ENCODE measurements at regions not wholly inside any gene's neighbourhood (a gene's known extent, or its start where the extent isn't known, plus 50 kb on each side); places are given as distances from the start of the nearest gene placed in this dataset.

DNA sequence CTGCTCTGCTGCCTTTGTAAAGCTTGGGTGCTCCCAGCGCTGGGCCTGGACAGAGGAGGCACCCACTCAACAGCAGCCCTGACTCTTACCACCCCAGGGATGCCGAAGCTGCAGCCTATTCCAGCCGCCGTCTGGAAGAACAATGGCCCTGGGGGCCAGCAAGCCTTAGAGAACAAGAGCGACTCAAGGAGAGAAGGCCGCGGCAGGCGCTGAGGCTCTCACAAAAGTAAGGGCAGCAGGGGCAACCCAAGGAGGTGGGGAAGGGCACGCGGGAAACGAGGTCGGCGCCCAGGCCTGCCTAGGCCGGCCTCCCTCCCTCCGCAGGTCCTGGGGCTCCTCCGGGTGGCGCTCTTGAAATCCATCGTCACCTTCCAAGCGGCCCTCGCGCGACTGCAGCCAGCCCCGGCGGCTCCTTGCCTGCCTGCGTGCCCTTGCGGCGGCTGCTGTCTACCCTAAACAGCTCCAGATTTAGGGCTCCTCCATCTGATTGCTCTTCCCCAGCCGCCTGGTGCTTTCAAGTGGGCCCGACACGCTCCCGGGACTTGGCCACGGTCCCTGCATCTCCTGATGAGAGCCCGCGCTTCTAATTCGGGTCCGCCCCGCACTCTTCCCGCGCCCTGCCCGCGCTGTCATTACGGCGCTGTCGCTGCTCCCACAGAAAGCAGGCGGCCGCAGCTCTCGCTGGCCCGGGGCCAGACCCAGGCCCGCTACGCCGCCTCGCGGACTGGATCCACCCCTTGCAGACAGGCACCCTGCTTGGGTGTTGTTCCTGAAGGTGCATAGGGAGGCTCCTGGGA is 213.3 kb downstream of the SEMA6A start:
- peak; percentile 26 for DNase-seq

DNA sequence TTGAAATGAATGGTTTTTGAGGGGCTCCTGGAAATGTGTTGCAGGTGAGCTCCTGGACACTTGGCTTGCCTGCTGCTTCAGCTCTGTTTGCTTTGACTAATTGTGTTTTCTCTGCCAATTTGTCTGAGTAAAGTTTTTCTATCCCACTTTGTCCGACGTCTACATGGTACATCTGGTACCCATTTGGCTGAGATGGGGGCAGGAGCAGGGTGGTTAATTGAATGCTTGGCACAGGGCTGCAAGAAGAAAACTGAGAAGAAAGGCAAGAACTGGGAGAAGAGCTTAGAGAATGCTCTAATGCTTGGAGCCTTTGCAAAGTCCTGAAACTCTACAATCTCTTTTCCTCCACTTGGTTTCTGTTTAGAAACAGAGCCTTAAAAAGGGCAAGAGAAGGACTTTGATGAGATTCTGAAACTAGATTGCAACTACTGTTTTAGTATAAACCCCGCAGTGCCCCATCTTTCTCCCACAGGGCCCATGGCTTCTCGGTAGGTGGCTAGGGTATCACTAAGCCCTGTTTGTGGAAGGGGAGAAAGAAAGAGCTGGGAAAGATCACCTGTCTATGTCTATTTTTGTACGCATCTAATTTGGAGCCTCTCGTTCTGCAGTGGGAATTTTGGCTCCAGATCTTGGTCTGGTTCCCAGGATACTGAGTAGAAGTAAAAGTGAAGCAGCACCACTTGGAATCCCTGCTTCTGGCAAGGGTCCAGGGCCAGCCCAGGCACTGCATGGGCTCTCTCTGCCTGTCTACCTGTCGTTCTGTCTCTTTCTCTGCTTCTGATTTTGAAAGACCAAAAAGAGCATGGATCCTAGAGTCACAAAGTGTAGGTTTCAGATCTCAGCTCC is 214.4 kb downstream of the SEMA6A start:
- peak; percentile 19 for DNase-seq

DNA sequence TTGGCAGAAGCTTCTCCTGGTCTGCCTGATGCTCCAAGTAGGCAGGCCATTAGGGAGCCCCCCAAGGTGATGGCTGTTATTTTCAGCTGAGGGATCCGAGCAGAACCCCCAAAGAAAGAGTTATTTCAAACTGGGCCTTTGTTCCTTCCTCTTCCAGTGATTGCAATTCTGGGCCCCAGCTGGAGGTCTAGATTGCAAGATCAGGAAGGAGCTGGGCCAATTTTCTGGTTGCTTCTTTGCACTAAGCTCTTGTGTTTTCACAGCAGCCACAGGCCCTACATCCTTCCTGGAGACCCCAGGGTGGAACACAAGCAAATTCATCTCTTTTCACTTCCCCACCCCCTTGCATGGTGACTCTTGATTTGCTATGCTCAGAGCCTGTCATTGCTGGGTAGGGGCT is 215.0 kb downstream of the SEMA6A start:
- DNase-seq, result no peak

DNA sequence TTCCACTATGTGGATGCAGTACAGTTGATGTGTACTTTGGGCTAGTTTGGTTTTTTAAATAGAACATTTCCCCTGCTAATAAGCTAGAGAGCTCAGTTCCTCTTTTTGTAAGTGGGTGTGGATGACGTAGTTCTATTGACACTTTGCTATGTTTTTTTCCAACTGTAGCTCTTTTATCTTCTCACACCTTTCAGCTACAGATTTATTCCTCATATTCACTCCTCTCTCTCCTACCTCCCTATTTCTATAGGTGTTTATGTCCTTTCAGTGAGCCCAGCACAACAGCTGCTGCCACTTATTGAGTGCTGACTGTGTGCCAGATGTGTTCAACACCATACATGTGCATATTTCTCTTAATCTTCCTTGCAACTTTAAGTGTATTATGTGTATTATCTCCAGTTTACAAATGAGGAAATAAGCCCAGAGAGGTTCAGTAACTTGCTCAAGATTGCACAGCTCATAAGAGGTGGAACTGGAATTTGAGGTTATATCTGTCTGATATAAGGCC is 215.7 kb downstream of the SEMA6A start:
- DNase-seq, result no peak

DNA sequence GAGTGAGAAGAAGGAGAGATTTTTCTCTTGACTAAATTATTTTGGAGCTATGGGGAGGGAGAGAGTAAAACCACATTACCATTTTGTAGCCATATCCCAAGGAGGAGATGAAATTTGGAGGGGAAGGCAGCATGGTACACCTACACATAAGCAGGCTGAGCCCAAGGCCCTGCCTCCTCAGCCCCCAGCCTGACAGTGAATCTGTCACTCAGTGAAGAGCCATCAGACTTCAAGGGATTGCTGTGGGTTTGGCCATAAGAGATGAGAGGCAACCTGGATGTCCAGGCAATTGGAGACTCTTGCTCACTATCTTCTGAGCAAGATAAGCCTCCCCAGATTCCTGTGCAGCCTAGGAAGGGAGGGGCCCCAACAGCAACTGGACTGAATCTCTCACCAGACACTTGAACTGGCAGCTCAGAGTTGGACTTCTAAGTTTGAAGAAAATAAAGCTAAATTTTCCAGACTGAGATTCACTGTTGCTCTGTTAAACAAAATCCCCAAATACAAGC is 216.6 kb downstream of the SEMA6A start:
- no peak for DNase-seq

DNA sequence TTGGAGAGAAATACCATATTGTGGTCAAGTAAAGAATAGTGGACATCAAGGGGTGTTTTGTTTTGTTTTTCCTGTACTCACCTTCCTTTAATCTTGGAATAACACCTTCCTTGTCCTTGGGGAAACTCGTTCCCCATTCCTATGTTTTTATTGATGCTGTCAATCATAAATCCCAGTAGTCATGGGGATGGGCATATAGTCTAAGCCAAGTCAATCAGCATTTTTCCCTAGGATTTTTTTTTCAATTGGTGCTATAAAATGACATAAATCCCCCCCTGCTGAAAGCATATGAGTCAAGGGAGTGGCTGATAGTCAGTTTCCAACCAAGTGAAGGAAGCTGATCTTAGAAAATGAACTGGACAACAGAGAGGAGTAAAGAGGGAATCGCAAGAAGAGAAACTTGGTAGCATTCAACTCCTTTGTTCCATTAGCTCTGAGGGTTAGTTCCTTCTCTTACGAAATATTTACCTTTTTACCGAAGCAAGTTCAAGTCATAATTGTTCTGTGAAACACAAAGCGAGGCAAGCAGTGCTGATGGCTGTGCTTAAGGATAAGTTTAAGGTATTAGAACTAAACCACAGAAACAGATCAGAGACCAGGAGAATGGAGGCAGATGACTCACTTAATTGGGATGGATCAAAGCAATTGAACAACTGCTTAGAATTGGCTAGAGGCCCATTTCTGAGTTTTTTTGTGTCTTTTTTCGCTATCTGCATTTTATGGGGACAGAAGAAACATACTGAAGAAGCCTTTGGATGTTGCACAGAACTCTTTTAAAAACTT is 218.6 kb downstream of the SEMA6A start:
- DNase-seq, result no peak

DNA sequence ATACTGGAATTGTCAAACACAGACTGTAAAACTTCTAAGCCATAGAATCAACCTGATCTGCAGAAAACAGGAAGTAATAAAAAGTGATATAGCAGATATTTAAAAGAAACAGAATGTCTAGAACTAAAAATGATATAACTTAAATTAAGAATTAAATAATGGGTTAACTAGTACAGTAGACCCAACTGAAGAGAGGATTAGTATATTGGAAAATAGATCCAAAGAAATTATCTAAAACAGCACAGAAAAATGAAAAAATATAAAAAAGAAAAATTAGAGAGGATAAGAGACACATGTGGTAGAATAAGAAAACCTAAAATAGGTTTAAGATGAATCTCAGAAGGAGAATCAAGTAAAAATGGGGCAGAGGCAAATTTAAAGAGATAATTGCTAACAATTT is 219.9 kb downstream of the SEMA6A start:
- no peak for DNase-seq

DNA sequence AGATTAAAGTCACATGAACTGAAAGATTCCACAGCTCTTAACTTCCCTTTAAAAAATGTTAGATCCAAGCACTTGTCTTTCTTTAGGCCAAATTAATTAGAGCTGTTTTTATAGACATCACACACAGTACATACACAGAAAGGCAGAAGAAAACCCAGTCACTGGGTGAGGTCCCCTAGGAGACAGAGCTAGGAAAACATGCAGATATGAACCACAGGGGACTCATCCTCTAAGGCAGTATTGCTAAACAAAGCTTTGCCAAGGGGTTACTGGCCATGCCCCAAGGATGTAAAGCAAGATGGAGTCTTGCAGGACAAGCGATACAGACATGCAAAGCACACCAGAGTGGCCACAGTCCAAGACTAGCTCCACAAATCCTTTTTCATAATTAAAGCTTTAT is 227.0 kb downstream of the SEMA6A start:
- no peak for DNase-seq

DNA sequence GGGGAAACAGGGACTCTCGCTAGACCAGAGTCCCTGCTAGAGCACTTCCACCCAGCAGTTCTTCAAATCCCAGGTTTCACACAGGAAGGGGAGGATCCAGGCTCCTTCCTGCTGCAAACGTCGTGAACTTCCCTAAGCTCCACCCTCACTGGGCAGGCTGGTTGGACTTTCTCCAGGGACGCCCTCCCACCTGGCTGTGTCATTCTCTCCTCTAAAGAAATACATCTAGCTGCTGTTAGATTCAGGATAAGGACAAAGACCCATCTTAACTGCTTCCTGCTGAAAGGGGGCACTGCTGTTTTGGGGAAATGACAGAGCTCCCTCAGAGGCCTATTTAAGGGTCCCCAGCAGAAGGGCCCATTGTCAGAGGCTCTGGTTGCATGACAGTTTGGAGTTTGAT is 230.7 kb downstream of the SEMA6A start:
- DNase-seq, result no peak

All from NCI-H2029 (cell line).